Right lobe of liver (tissue), 4 donors: ENCODE measurements at regions not wholly inside any gene's neighbourhood (a gene's known extent, or its start where the extent isn't known, plus 50 kb on each side); places are given as distances from the start of the nearest gene placed in this dataset.

ENCODE experiments used
- POLR2A ChIP-seq: fragments of 450-650 bp; IDR thresholded peaks from one replicate; pipeline ENCODE4 v1.6.1; 2017; ENCODE audit warnings: antibody characterized with exemption, mild to moderate bottlenecking
- TF ChIP-seq, protein P1 (sequence below), 4 donors: fragments of 200-600 bp in 3 of 4; fragments of 450-650 bp in 1 of 4; IDR thresholded peaks; one replicate each; pipeline versions ENCODE4 v1.5.1 to v1.8.0; 2016 to 2022; ENCODE audit warnings: antibody characterized with exemption in 4 of 4, mild to moderate bottlenecking in 2 of 4
- donor health status: DM: no; HTN: no; CAD: no.
- donor health status: DM: no; HTN: no; CAD: no.
- donor health status: DM: no; HTN: yes; CAD: no.

- TF ChIP-seq, protein P1, sequence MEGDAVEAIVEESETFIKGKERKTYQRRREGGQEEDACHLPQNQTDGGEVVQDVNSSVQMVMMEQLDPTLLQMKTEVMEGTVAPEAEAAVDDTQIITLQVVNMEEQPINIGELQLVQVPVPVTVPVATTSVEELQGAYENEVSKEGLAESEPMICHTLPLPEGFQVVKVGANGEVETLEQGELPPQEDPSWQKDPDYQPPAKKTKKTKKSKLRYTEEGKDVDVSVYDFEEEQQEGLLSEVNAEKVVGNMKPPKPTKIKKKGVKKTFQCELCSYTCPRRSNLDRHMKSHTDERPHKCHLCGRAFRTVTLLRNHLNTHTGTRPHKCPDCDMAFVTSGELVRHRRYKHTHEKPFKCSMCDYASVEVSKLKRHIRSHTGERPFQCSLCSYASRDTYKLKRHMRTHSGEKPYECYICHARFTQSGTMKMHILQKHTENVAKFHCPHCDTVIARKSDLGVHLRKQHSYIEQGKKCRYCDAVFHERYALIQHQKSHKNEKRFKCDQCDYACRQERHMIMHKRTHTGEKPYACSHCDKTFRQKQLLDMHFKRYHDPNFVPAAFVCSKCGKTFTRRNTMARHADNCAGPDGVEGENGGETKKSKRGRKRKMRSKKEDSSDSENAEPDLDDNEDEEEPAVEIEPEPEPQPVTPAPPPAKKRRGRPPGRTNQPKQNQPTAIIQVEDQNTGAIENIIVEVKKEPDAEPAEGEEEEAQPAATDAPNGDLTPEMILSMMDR (IDR thresholded peaks at IDR 0.05), result no peak
- TF ChIP-seq POLR2A, result no peak
Observed at GRCh38 chr11:116618461-116618860, 154.3 kb downstream of the BUD13 start.
